Amniotic epithelial cell (primary cell): ENCODE measurements at regions not wholly inside any gene's neighbourhood (a gene's known extent, or its start where the extent isn't known, plus 50 kb on each side); places are given as distances from the start of the nearest gene placed in this dataset.
A peak's percentile ranks its signal among the peaks of the same experiment; 100 is the strongest.
"Not testable (repeated sequence)": the region's sequence is repeated elsewhere in the genome, so short reads cannot be mapped to it uniquely, and the experiment has no call there.

Source experiments
- DNase-seq: peaks from one replicate; pipeline ENCODE4 v3.0.0-alpha.2; 2010; ENCODE audit warnings: low read depth

GRCh38 chr6:55955684-55956083, 80.3 kb upstream of the BMP5 start:
- DNase-seq, result no peak

DNA sequence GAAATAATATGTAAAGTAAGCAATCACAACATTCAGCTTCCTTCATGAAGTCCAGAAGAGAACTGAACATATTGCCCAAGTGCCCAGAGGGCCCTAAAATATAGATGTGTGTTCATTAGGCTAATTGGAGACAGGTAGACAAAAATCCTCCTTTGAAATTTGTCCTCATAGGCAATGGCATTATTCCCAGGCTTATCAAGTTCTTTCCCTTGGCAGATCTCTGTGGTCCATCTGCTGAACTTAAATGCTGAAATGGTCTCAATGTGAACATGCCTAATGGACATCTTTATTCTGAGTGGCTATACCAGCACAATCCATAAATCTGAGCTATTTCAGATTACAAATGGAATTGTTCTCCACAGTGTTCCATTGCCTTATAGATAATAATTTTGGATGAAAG, 79.0 kb upstream of the BMP5 start:
- no peak for DNase-seq

DNA sequence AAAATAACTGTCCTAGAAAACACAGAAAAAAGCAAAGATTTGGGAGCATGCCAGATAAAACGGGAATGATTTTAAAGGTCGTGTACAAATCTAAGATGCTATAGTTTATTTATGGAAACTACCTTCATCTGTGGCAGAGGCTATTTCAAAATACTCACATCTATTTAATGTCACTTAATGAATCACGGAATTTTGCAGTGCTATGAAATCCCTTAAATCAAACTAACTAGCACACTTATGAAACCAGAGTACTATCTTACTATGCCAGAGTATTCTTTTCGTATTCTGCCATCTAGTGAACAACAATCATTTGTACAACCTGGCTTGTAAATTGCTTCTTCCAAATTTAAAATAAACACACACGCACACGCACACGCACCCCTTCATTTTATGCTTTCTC, 77.9 kb upstream of the BMP5 start:
- DNase-seq, result peak; percentile 74

GRCh38 chr6:55950071-55950814, 74.9 kb upstream of the BMP5 start:
- no peak for DNase-seq

DNA sequence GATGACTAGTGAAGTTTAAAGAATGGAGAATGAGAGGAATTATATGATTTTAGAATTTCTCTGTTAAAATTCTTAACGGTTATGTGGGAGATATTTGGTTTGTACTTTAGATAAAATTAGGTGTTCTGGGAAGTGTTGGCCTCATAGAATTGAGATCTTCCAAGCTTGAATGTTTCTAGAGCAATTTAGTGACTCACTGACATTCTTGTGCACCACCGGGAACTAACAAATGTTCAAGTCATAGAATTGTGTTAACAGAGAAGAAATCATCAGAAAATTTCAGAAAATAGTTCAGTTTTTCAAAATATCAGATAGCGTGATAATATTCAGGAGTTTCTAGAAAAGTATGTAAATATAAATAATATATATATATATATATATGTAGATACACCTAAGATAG, 67.9 kb upstream of the BMP5 start:
- peak; percentile 72 for DNase-seq

DNA sequence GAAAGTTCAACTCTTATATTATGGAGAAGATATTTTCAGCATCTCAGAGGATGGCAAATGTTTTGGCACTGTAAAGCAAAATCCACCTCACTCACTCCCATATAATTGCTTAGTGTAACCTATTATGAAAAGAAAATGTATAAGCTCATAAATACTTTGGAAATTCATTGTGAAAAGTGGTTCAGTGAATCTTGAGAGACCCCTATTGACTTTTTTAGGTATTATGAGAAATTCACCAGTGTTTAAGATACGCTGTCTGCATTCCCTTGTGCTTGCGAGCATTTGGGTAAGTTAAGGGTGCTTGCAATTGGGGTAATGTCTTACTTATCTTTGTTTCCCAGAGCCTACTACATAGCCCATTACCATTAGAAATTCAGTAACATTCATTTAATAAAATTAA, 66.3 kb upstream of the BMP5 start:
- DNase-seq, result no peak

DNA sequence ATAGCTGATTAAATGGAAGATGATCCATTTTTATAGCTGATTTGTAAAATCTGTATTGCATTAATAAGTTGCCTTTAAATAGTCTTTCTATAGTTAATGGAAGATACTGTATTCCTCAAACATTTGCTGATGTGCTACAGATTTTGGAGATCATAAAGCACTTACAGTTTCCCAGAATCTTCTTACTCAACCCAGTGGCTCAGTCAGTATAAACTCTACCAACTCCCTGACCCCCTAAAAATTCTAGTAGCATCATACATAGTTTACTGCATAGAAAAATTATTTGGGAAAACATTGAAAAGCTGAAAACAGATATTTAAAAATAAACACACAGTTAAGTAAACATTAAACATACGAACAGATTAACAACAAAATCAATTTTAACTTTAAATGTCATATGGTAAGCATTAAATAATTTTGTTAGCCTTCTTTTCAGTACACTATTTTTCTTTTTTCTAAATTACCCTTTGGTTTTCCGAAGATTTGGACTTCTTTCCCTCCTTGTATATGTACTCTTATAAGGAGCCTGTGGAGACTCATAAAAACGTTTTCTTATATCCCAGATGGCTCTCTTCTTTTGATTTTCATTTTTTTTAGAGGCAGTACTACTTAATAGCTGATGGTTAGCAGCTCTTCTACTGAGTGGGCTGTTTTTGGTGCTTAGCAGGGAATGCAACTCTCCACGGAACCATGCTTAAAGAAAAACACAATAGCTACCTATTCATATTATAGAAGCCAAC, 62.7 kb upstream of the BMP5 start:
- no peak for DNase-seq

DNA sequence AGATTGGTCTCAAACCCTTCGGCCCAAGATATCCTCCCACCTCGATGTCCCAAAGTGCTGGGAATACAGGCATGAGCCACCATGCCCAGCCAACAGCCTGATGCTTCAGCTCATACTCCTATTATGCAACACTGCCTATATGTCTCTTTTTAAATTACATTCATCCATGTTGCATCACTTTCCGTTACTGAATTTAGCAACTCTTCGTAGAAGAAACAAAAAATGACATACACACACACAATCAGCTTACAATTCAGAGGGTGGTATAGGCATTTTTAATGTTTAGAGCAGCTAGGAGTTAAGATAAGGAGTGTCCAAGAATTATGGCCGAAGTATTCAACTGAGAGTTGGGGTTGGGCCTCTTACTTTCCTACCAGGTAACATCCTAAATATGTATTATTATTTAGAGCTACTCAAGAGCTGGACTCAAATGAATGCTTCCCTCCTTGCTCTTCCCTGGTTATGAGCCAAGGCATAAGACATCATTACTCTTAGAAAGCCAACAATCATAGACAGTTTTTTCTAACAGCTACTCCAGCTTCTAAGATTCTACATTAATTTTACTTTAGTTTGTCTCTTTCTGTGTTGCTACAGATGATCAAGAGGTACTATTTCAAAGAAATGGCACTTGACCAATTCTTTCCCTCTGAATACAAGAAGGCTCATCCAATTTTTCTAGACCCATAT, 62.0 kb upstream of the BMP5 start:
- peak; percentile 21 for DNase-seq

- DNase-seq, result no peak
These were observed 55.7 kb upstream of the BMP5 start for GRCh38 chr6:55931101-55931500.

GRCh38 chr6:55927713-55928112, 52.3 kb upstream of the BMP5 start:
- not testable (repeated sequence) for DNase-seq

GRCh38 chr6:55925292-55925691, 49.9 kb upstream of the BMP5 start:
- peak; percentile 87 for DNase-seq
